ENCODE measurements at regions not wholly inside any gene's neighbourhood (a gene's known extent, or its start where the extent isn't known, plus 50 kb on each side); places are given as distances from the start of the nearest gene placed in this dataset.
"Not testable (repeated sequence)": the region's sequence is repeated elsewhere in the genome, so short reads cannot be mapped to it uniquely, and the experiment has no call there.

GRCh38 chr3:167019503-167019902 is 360.6 kb downstream of the ZBBX start:
- not testable (repeated sequence) for TF ChIP-seq POLR2A (IDR thresholded peaks at IDR 0.05; ENCODE audit: low read length); CTCF (IDR thresholded peaks at IDR 0.05); CEBPB (IDR thresholded peaks at IDR 0.05); TP53 (CRISPR knock-in tag; IDR thresholded peaks at IDR 0.05)
- TF ChIP-seq, protein P1, sequence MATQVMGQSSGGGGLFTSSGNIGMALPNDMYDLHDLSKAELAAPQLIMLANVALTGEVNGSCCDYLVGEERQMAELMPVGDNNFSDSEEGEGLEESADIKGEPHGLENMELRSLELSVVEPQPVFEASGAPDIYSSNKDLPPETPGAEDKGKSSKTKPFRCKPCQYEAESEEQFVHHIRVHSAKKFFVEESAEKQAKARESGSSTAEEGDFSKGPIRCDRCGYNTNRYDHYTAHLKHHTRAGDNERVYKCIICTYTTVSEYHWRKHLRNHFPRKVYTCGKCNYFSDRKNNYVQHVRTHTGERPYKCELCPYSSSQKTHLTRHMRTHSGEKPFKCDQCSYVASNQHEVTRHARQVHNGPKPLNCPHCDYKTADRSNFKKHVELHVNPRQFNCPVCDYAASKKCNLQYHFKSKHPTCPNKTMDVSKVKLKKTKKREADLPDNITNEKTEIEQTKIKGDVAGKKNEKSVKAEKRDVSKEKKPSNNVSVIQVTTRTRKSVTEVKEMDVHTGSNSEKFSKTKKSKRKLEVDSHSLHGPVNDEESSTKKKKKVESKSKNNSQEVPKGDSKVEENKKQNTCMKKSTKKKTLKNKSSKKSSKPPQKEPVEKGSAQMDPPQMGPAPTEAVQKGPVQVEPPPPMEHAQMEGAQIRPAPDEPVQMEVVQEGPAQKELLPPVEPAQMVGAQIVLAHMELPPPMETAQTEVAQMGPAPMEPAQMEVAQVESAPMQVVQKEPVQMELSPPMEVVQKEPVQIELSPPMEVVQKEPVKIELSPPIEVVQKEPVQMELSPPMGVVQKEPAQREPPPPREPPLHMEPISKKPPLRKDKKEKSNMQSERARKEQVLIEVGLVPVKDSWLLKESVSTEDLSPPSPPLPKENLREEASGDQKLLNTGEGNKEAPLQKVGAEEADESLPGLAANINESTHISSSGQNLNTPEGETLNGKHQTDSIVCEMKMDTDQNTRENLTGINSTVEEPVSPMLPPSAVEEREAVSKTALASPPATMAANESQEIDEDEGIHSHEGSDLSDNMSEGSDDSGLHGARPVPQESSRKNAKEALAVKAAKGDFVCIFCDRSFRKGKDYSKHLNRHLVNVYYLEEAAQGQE (IDR thresholded peaks at IDR 0.05): not testable (repeated sequence)
